Endodermal cell (in vitro differentiated cells): ENCODE measurements at regions not wholly inside any gene's neighbourhood (a gene's known extent, or its start where the extent isn't known, plus 50 kb on each side); places are given as distances from the start of the nearest gene placed in this dataset.
"Not testable (repeated sequence)": the region's sequence is repeated elsewhere in the genome, so short reads cannot be mapped to it uniquely, and the experiment has no call there.

Experiments used
- DNase-seq: peaks from one replicate; pipeline ENCODE4 v3.0.0-alpha.2; 2017
- H3K27ac ChIP-seq: 2 replicates; pipeline ENCODE4 v1.5.1; 2013; ENCODE audit warnings: mild to moderate bottlenecking, low read depth, low read length, moderate library complexity
- H3K27me3 ChIP-seq: 2 replicates; pipeline ENCODE4 v1.6.1; 2013; ENCODE audit warnings: mild to moderate bottlenecking, low read length, moderate library complexity; ENCODE audit not compliant: insufficient read depth, control insufficient read depth, poor library complexity, severe bottlenecking
- H3K36me3 ChIP-seq: 2 replicates; pipeline ENCODE4 v1.7.0; 2013; ENCODE audit warnings: mild to moderate bottlenecking, low read length, moderate library complexity; ENCODE audit not compliant: control insufficient read depth, insufficient read depth
- H3K4me1 ChIP-seq: one replicate; pipeline ENCODE4 v1.7.0; 2013; ENCODE audit warnings: low read length; ENCODE audit not compliant: control insufficient read depth, insufficient read depth
- H3K4me3 ChIP-seq: 2 replicates; pipeline ENCODE4 v1.5.1; 2013; ENCODE audit warnings: mild to moderate bottlenecking, low read length, moderate library complexity
- H3K9ac ChIP-seq: 2 replicates; pipeline ENCODE4 v1.6.1; 2013; ENCODE audit warnings: mild to moderate bottlenecking, low read length, moderate library complexity; ENCODE audit not compliant: poor library complexity, severe bottlenecking; ENCODE audit errors: extremely low read depth
- H3K9me3 ChIP-seq: 2 replicates; pipeline ENCODE4 v1.6.1; 2013; ENCODE audit warnings: mild to moderate bottlenecking, low read length, moderate library complexity; ENCODE audit not compliant: control insufficient read depth
- H3K27ac Mint-ChIP-seq: 2 replicates; pipeline ENCODE4 v1.8.0; 2020; ENCODE audit warnings: mixed read lengths
- H3K27me3 Mint-ChIP-seq: 2 replicates; pipeline ENCODE4 v1.8.0; 2021; ENCODE audit warnings: mild to moderate bottlenecking, mixed read lengths; ENCODE audit not compliant: insufficient read depth
- H3K36me3 Mint-ChIP-seq: 2 replicates; pipeline ENCODE4 v1.8.0; 2020; ENCODE audit warnings: low read depth, mixed read lengths
- H3K4me1 Mint-ChIP-seq: 2 replicates; pipeline ENCODE4 v1.8.0; 2020; ENCODE audit warnings: mixed read lengths
- H3K4me3 Mint-ChIP-seq: 2 replicates; pipeline ENCODE4 v1.8.0; 2020; ENCODE audit warnings: mild to moderate bottlenecking, moderate library complexity, mixed read lengths
- H3K9me3 Mint-ChIP-seq: 2 replicates; pipeline ENCODE4 v1.8.0; 2020; ENCODE audit warnings: mild to moderate bottlenecking, mixed read lengths
- WGBS, 2 experiments: methylation state at CpG; one replicate each; pipeline versions ENCODE4 v1.1.5 to v1.1.7; 2013; ENCODE audit warnings: missing lambda C conversion rate in 2 of 2, mixed read lengths in 1 of 2; ENCODE audit not compliant: insufficient coverage in 1 of 2, insufficient read length in 1 of 2; 5-methylcytosine and 5-hydroxymethylcytosine counted together
- TF ChIP-seq, protein P1 (sequence below): fragments of 200-600 bp; sonication (generic); conservative IDR thresholded peaks from 2 replicates; pipeline ENCODE4 v1.5.0; 2021; ENCODE audit warnings: antibody characterized with exemption, mild to moderate bottlenecking

DNA sequence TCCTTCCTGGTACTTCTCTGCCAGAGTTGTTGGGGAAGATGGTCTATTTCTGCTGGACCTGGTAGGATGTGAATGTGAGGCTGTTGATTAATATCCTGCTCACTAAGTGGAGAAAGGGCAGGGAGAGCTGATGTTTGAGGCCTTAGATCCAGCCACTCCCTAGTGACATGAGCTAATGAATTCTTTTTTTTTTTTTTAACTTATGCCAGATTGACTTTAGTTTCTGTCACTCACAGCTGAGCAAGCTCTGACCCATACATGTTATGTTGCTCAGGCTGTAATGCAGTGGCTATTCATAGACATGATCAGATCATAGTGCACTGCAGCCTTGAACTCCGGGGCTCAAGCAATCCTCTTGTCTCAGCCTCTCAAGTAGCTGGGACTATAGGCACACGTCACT, 75.1 kb upstream of the SPRY4 start:
- H3K9me3 ChIP-seq = peaks cover 22% of the 10 kb centered on the region
- H3K36me3 ChIP-seq = no peaks in the 10 kb centered on the region
- 86 to 95% methylated on average over 1 to 2 of the region's 2 CpGs for WGBS, 2 experiments
- H3K4me1 Mint-ChIP-seq = peaks cover 11% of the 10 kb centered on the region
- no peak for DNase-seq
- H3K4me3 ChIP-seq = no peak overlapping the region
- H3K4me3 Mint-ChIP-seq = no peak overlapping the region
- peaks cover 27% of the 10 kb centered on the region for H3K36me3 Mint-ChIP-seq
- H3K9me3 Mint-ChIP-seq = peaks cover 21% of the 10 kb centered on the region
- H3K27ac Mint-ChIP-seq = no peak overlapping the region
- no peaks in the 10 kb centered on the region for H3K27me3 ChIP-seq
- H3K4me1 ChIP-seq = no peaks in the 10 kb centered on the region
- TF ChIP-seq, protein P1, sequence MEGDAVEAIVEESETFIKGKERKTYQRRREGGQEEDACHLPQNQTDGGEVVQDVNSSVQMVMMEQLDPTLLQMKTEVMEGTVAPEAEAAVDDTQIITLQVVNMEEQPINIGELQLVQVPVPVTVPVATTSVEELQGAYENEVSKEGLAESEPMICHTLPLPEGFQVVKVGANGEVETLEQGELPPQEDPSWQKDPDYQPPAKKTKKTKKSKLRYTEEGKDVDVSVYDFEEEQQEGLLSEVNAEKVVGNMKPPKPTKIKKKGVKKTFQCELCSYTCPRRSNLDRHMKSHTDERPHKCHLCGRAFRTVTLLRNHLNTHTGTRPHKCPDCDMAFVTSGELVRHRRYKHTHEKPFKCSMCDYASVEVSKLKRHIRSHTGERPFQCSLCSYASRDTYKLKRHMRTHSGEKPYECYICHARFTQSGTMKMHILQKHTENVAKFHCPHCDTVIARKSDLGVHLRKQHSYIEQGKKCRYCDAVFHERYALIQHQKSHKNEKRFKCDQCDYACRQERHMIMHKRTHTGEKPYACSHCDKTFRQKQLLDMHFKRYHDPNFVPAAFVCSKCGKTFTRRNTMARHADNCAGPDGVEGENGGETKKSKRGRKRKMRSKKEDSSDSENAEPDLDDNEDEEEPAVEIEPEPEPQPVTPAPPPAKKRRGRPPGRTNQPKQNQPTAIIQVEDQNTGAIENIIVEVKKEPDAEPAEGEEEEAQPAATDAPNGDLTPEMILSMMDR = no peak
- H3K27ac ChIP-seq = no peak overlapping the region
- no peak overlapping the region for H3K9ac ChIP-seq
- no peaks in the 10 kb centered on the region for H3K27me3 Mint-ChIP-seq

DNA sequence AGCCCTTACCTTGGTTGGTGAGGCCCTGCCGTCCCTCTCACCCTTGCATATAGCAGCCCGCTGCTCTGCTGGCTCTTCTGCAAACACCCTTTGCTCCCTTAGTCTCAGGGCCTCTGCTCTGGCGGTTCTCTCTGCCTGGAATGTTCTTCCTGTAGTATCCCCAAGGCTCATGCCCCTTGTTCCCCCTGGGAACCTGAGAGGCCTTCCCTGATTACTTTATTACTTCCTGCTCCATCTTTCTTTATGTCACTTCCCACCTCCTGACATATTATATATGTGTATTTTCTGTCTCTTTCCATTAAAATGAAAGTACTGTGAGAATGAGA, 73.9 kb upstream of the SPRY4 start:
- H3K4me3 Mint-ChIP-seq = no peak overlapping the region
- TF ChIP-seq, protein P1 = no peak
- peaks cover 2% of the 10 kb centered on the region for H3K4me1 Mint-ChIP-seq
- no peak overlapping the region for H3K27ac ChIP-seq
- H3K4me1 ChIP-seq = no peaks in the 10 kb centered on the region
- H3K36me3 Mint-ChIP-seq = peaks cover 32% of the 10 kb centered on the region
- H3K27me3 Mint-ChIP-seq = no peaks in the 10 kb centered on the region
- H3K9me3 ChIP-seq = peaks cover 24% of the 10 kb centered on the region
- H3K9ac ChIP-seq = no peak overlapping the region
- no peak overlapping the region for H3K27ac Mint-ChIP-seq
- 83 to 92% methylated on average over 3 of the region's 3 CpGs for WGBS, 2 experiments
- DNase-seq = no peak
- H3K27me3 ChIP-seq = no peaks in the 10 kb centered on the region
- H3K9me3 Mint-ChIP-seq = peaks cover 26% of the 10 kb centered on the region
- no peak overlapping the region for H3K4me3 ChIP-seq
- no peaks in the 10 kb centered on the region for H3K36me3 ChIP-seq

DNA sequence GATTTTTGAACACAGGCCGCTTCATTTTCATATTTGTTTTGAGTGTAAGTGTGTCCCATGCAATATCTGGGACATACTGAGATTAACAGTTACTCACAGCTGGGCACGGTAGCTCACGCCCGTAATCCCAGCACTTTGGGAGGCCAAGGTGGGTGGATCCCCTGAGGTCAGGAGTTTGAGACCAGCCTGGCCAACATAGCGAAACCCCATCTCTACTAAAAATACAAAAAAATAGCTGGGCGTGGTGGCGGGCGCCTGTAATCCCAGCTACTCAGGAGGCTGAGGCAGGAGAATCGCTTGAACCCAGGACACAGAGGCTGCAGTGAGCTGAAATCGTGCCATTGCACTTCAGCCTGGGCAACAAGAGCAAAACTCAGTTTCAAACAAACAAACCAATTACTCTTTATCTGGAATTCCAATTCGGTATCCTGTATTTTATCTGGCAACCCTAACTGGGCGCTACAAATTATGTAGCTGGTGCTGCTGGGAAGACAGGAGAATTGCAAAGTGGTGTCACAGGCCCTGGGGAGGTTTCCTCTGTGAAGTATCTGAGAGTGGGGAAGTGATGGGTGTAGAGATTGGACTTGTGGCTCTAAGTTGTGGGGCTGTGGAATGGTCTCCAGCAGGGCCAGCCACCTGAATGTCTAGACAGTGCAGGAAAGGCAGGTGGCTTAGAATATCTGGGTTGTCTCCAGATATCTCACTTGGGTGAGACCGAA, 73.3 kb upstream of the SPRY4 start:
- H3K27ac ChIP-seq, H3K27me3 ChIP-seq, H3K27ac Mint-ChIP-seq, H3K36me3 ChIP-seq, H3K4me1 Mint-ChIP-seq, H3K4me3 Mint-ChIP-seq, H3K4me1 ChIP-seq, H3K27me3 Mint-ChIP-seq, DNase-seq, H3K4me3 ChIP-seq, H3K9ac ChIP-seq: not testable (repeated sequence)
- Mint-ChIP-seq H3K36me3 (peaks cover 33% of the 10 kb centered on the region), H3K9me3 (peaks cover 29% of the 10 kb centered on the region)
- WGBS, 2 experiments = 94 to 98% methylated on average over 6 to 13 of the region's 13 CpGs
- H3K9me3 ChIP-seq = peaks cover 24% of the 10 kb centered on the region

DNA sequence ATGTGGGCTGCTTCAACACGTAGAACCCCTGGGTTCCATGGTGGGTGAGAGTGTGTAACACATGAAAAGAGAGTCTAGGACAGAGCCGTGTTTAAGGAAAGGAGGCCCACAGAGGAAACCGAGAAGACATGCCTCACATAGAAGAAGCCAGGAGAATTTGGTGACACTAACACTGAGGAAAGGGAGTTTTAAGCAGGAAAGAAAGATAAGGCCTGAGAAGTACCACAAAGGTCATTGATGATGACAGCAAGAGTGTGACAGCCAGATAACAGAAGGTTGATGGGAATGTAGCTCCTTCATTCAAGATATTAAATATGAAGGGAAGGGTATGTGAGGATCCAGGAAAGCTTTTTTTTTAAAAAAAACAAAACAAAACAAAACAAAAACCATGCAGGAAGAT, 72.4 kb upstream of the SPRY4 start:
- no peak overlapping the region for H3K27ac Mint-ChIP-seq
- H3K36me3 Mint-ChIP-seq = peaks cover 35% of the 10 kb centered on the region
- TF ChIP-seq, protein P1 = no peak
- H3K27me3 ChIP-seq = no peaks in the 10 kb centered on the region
- no peaks in the 10 kb centered on the region for H3K27me3 Mint-ChIP-seq
- H3K36me3 ChIP-seq = no peaks in the 10 kb centered on the region
- H3K4me1 ChIP-seq = no peaks in the 10 kb centered on the region
- no peak overlapping the region for H3K27ac ChIP-seq
- 81 to 89% methylated on average over 3 of the region's 3 CpGs for WGBS, 2 experiments
- no peak overlapping the region for H3K9ac ChIP-seq
- peaks cover 29% of the 10 kb centered on the region for H3K9me3 Mint-ChIP-seq
- H3K4me1 Mint-ChIP-seq = no peaks in the 10 kb centered on the region
- no peak overlapping the region for H3K4me3 ChIP-seq
- no peak for DNase-seq
- H3K9me3 ChIP-seq = peaks cover 24% of the 10 kb centered on the region
- no peak overlapping the region for H3K4me3 Mint-ChIP-seq
